ENCODE measurements at regions not wholly inside any gene's neighbourhood (a gene's known extent, or its start where the extent isn't known, plus 50 kb on each side); places are given as distances from the start of the nearest gene placed in this dataset.

DNA sequence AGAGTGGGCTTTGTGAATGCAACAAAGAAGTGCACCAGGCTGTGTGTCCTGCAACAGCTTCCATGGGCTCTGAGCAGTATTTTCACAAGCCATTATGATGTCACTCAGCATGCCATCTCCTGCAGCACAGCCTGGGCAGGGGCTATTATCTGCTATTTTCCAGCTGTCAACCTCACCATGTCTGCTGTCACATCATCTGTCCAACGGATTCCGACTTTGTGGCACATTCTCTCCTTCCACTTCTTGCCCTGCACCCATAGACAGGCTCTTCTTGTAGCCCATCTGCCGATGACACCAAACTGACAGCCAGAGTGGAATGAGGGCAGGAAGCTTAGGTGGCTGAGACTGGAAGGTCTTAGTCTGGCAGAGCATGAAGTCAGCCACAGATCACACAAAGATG lies 691.9 kb downstream of the NTRK3 start:
- TF ChIP-seq, protein P1, sequence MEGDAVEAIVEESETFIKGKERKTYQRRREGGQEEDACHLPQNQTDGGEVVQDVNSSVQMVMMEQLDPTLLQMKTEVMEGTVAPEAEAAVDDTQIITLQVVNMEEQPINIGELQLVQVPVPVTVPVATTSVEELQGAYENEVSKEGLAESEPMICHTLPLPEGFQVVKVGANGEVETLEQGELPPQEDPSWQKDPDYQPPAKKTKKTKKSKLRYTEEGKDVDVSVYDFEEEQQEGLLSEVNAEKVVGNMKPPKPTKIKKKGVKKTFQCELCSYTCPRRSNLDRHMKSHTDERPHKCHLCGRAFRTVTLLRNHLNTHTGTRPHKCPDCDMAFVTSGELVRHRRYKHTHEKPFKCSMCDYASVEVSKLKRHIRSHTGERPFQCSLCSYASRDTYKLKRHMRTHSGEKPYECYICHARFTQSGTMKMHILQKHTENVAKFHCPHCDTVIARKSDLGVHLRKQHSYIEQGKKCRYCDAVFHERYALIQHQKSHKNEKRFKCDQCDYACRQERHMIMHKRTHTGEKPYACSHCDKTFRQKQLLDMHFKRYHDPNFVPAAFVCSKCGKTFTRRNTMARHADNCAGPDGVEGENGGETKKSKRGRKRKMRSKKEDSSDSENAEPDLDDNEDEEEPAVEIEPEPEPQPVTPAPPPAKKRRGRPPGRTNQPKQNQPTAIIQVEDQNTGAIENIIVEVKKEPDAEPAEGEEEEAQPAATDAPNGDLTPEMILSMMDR (IDR thresholded peaks at IDR 0.05), result no peak
- no peak for TF ChIP-seq POLR2AphosphoS5 (IDR thresholded peaks at IDR 0.05; ENCODE audit: low read depth, low read length)
